ENCODE measurements at regions not wholly inside any gene's neighbourhood (a gene's known extent, or its start where the extent isn't known, plus 50 kb on each side); places are given as distances from the start of the nearest gene placed in this dataset.

DNA sequence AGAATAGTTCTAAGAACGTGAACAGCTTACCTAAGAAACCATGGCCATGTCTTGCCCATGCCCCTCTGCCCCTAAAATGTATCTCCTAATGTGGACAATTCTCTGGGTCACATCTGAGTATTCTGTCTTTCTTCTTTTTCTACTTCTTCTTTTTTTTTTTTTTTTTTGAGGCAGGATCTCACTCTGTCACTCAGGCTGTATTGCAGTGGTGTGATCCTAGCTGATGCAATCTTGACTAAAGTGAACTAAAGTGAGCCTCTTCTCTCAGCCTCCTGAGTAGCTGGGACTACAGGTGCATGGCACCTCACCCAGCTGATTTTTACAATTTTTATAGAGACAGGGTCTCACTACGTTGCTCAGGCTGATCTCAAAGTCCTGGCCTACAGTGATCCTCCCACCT, 204.8 kb upstream of the ZPLD1 start:
- DNase-seq (ENCODE audit: low read depth in 2 of 2) = no peak

GRCh38 chr3:102233881-102234280, 200.9 kb upstream of the ZPLD1 start:
- DNase-seq (ENCODE audit: low read depth in 2 of 2) = no peak

- no peak for DNase-seq (ENCODE audit: low read depth in 2 of 2)
Observed at GRCh38 chr3:102235679-102236078, 199.1 kb upstream of the ZPLD1 start.

DNA sequence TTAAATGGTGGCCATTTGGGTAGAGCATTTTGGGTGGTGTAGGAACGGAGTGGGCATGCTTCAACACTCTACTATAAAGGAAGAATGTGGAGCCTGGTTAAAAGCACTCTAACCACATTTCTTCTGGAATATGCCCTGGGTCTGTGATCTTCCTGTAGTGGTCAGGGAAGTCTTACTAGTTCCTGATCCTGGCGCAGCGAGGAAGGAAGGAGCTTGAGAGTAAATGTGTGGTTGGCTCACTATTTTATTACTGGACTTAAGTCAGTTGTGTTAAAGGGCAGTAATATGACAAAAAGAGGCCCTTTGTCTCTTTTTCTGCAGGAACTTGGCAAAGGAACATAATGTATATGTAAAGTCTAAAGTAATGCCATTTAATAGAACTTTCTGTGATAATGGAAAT, 197.6 kb upstream of the ZPLD1 start:
- DNase-seq (ENCODE audit: low read depth in 2 of 2) = no peak

- DNase-seq (ENCODE audit: low read depth in 2 of 2) = no peak
Observed at GRCh38 chr3:102237838-102238237, 197.0 kb upstream of the ZPLD1 start.

DNA sequence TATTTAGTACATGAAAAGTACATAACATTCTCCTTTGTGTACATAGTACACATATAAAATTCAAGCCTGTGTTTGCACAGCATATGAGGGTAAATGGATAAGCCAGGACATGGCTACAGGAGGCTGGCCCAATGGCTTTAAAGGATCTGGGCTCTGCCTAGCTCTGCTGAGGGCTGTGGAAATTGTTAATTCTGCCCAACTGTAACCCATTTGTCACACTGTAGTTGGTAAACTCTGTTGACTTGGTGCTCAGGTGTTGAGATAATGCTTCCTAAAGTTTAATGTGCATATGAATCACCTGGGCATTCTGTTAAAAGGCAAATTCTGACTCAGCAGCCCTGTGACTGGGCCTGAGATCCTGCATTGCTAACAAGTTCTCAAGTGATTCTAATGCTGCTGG, 196.5 kb upstream of the ZPLD1 start:
- no peak for DNase-seq (ENCODE audit: low read depth in 2 of 2)

DNA sequence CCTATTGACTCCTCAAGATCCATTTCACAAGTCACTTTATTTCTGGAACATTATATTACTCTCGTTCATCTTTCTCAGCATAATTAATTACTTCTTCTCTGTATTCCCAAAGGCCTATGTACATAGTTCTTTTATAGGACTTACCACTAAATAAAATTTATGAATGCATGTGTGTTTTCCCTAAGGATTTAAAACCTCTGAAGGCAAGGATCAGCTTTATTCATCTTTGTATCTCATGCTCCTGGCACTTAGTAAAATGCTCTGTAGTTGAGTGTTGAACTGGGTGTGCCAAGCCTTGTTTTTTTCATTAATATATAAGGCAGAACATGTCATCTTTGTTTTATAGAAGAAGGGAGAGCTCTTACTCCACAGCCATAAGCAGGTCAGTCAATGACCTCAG, 194.1 kb upstream of the ZPLD1 start:
- DNase-seq (ENCODE audit: low read depth in 2 of 2) = no peak

GRCh38 chr3:102248981-102249705, 185.7 kb upstream of the ZPLD1 start:
- no peak for DNase-seq (ENCODE audit: low read depth in 2 of 2)

- no peak for DNase-seq (ENCODE audit: low read depth in 2 of 2)
Observed at GRCh38 chr3:102255736-102256135, 179.1 kb upstream of the ZPLD1 start.

DNA sequence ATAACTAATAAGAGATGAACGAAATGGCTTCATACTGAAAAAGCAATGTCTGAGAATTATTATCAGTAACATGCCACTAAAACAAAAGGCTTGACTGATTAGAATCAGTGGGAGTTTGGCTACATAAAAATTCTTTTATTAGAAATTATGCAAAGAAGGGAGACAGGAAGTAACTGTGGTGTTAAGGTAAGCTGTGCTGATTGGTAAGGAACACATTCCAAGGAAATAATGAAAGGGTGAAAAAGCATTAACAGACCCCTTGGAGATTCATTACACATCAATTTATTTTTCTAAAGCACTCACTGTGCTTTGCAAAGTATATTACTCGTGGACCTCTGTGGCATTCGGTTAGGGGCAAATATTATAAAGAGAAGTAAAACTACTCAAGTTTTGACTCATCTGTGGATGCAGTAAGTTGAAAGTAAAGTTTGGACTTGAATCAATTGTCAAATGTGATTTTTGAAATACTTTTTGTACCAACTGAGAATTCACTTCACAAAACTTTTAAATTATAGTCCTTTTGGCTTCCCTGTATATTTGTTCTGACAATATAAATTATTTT, 176.1 kb upstream of the ZPLD1 start:
- DNase-seq (ENCODE audit: low read depth in 2 of 2) = no peak

DNA sequence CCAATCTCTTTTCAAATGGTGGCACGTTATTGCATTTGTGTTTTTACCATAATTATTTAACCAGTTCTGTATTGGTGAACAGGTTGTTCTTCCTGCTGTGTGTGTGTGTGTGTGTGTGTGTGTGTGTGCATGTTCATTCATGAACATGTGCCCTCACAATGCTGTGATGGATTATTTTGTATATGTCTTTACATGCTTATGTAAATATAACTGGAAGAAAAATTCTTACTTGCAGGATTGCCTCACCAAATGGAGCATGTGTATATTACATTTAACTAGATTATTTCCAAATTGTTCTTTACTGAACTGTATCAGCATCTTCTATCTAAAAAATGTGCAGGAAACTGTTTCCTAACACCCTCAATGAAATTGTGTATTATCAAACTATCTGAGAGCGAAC, 175.2 kb upstream of the ZPLD1 start:
- no peak for DNase-seq (ENCODE audit: low read depth in 2 of 2)

DNA sequence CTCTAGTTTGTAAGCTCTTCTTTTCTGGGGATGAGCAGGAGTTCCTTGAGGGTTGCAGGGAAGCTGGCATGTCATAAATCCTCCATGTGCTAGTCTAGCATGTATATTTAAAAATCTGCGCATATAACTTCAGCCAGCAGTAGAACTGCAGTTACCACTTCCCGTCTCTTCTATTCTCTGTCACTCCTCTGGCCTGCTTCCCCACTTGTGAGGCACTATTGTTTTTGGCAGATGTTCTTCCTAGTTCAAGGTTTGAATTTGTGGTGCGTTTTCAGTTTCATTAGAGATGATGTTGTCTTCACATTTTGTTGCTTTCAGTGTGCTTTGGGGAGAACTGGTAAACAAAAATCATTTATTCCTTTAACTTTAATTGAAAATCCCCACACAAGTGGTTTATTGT, 169.1 kb upstream of the ZPLD1 start:
- DNase-seq (ENCODE audit: low read depth in 2 of 2) = no peak

GRCh38 chr3:102269406-102269805, 165.4 kb upstream of the ZPLD1 start:
- no peak for DNase-seq (ENCODE audit: low read depth in 2 of 2)

DNA sequence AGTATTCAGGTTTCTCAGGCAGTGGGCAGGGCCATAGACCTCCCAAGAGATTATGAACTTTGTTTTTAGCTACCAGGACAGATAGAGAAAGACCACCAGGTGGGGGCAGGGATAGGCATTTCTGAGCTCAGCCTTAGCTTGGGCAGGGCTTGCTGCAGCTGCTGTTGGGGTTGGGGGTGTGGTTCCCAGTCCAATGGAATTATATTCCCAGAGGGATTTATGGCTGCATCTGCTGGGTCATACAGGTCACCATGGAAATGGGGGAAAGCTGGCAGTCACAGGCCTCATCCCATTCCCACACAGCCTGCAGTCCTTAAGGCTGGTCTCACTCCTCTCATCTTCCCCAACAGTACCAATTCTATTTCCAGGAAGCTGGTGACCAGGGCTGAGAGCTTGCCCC, 144.6 kb upstream of the ZPLD1 start:
- no peak for DNase-seq (ENCODE audit: low read depth in 2 of 2)

DNA sequence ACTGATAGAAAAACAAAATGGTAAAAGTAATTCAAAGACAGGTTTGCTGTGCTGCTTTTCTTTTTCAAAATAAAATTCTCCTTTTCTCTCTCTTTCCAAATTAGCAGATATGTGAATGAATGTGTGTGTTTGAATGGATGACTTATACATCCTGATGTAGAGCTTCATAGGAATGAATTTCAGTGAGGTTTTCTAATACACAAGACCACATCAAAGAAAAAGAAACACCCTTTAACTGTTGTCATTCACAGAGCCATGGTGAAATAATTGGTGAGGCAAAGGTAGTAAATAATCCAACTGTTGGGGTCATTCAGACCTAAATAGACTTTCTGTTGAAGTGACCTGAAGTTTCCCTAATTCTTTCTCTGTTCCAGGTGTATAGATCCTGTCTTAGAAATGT, 139.1 kb upstream of the ZPLD1 start:
- DNase-seq (ENCODE audit: low read depth in 2 of 2) = no peak

GRCh38 chr3:102297072-102297658, 137.7 kb upstream of the ZPLD1 start:
- no peak for DNase-seq (ENCODE audit: low read depth in 2 of 2)

DNA sequence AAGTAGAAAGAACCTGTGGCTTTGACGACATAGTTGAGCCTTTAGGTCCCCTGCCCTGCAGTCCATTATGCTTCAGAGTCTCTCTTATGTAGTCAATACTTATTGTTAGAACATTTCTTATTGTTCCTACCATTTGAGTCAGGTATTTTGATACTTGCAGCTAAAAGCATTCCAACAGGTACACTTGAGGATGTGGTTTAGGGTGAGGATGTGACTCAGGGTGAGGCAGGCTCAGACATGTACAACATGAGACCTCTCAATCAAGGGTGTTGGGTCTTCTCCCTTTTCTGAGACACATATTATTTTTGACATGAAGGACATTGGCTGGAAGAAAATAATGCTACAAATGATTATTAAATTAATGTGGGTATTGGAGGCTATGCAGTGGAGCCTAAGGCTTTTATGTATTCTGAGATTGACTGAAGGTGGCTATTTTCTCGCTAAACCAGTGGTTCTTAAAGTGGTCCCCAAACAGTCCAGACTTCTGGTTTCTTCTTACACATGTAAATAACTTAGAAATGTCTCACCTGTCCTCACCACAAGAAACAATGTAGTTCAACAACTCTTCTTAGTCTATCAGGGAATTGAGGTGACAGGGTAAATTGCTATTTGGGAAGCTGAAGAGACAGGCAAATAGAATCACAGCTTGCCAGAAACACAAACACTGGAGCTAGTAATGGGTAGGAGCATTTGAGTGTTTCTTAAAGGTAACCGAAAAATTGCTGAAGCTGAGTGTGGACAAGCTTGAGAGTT, 135.5 kb upstream of the ZPLD1 start:
- no peak for DNase-seq (ENCODE audit: low read depth in 2 of 2)

- DNase-seq (ENCODE audit: low read depth in 2 of 2) = no peak
Observed at GRCh38 chr3:102301155-102301880, 133.5 kb upstream of the ZPLD1 start.

DNA sequence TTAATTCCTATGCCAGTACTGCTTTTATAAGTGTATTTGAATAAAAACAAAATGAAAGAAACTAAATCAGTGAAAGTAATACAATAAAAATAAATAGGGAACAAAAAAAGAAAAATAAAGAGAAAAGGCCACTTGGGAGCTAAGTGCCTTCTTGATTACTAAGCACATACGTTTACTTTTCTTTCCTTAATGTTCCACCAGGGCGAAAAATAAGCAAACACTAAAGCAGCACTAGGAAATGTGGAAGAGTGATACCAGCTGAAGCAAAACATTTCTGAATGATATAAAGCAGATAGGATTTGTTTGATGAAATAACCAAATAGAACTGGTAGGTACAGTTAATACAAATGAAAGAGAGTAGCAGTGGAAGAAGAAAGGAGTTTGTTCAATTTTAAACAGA, 132.8 kb upstream of the ZPLD1 start:
- no peak for DNase-seq (ENCODE audit: low read depth in 2 of 2)

- no peak for DNase-seq (ENCODE audit: low read depth in 2 of 2)
Observed at GRCh38 chr3:102304550-102304949, 130.3 kb upstream of the ZPLD1 start.

- DNase-seq (ENCODE audit: low read depth in 2 of 2) = no peak
Observed at GRCh38 chr3:102307442-102307841, 127.4 kb upstream of the ZPLD1 start.

DNA sequence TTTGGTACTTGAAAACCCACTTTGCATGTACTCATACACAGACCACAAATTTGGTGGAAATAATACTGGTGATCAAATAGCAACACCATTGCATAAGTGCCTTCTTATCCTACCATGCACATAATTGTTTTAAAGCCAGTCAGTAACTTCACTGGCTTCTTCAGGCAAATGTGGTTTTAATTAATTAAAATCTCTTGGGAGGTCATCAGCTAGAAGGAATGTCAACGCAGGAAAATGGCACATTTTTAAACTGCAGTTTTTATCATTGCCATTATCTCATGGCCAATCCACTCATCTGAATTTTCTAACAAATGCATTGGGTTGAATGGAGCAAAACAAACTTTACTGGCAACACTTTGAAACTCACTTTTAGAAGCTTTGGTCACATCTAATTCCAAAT, 105.7 kb upstream of the ZPLD1 start:
- DNase-seq (ENCODE audit: low read depth in 2 of 2) = no peak

Measured in stimulated activated CD8-positive, alpha-beta memory T cell treated with anti-CD3 and anti-CD28 coated beads, Interleukin-7, amount 100 ng/mL, for 1 hour (primary cell).